Uterus (tissue), 3 donors: ENCODE measurements at regions not wholly inside any gene's neighbourhood (a gene's known extent, or its start where the extent isn't known, plus 50 kb on each side); places are given as distances from the start of the nearest gene placed in this dataset.
"Not testable (repeated sequence)": the region's sequence is repeated elsewhere in the genome, so short reads cannot be mapped to it uniquely, and the experiment has no call there.

ENCODE experiments used
- DNase-seq, 2 donors: peaks; one replicate each; pipeline ENCODE4 v3.0.0-alpha.2; 2019 to 2020
- H3K27ac ChIP-seq, 2 donors: fragments of 200-600 bp; sonication (generic); 1 replicate in 1 of 2; 2 replicates in 1 of 2; pipeline ENCODE4 v1.5.1; 2016 to 2018
- H3K27me3 ChIP-seq, 2 donors: fragments of 200-600 bp; sonication (generic); one replicate each; pipeline ENCODE4 v1.5.1; 2018 to 2019; ENCODE audit warnings: control low read depth in 1 of 2
- H3K36me3 ChIP-seq, 2 donors: fragments of 200-600 bp; sonication (generic); one replicate each; pipeline ENCODE4 v1.5.1; 2019; ENCODE audit warnings: control low read depth in 1 of 2
- H3K4me1 ChIP-seq, 2 donors: fragments of 200-600 bp; sonication (generic); one replicate each; pipeline ENCODE4 v1.5.1; 2018 to 2019; ENCODE audit warnings: control low read depth in 1 of 2
- H3K4me3 ChIP-seq, 2 donors: fragments of 200-600 bp; sonication (generic); 1 replicate in 1 of 2; 2 replicates in 1 of 2; pipeline ENCODE4 v1.5.1; 2018 to 2019; ENCODE audit warnings: mild to moderate bottlenecking in 1 of 2
- H3K9me3 ChIP-seq, 2 donors: fragments of 200-600 bp; sonication (generic); one replicate each; pipeline ENCODE4 v1.5.1; 2019; ENCODE audit warnings: control low read depth in 1 of 2
- POLR2A ChIP-seq, 2 donors: fragments of 450-650 bp; IDR thresholded peaks; one replicate each; pipeline ENCODE4 v1.6.1; 2016; ENCODE audit warnings: antibody characterized with exemption in 2 of 2, mild to moderate bottlenecking in 1 of 2, moderate library complexity in 1 of 2
- intact Hi-C: fragments of 100-400 bp; cut with DNase I; formaldehyde crosslinking; loops from one replicate; pipeline ENCODE4 v1.15.1; 2023; ENCODE audit warnings: low total_unique reads
- TF ChIP-seq, protein P1 (sequence below), 4 experiments: fragments of 200-600 bp in 2 of 4; fragments of 450-650 bp in 2 of 4; sonication (generic) in 2 of 4; IDR thresholded peaks; one replicate each; pipeline ENCODE4 v1.5.1; 2016 to 2019; ENCODE audit warnings: antibody characterized with exemption in 4 of 4, mild to moderate bottlenecking in 2 of 4, moderate library complexity in 1 of 4
- donor health status: DM: yes; HTN: yes; CAD: no.

DNA sequence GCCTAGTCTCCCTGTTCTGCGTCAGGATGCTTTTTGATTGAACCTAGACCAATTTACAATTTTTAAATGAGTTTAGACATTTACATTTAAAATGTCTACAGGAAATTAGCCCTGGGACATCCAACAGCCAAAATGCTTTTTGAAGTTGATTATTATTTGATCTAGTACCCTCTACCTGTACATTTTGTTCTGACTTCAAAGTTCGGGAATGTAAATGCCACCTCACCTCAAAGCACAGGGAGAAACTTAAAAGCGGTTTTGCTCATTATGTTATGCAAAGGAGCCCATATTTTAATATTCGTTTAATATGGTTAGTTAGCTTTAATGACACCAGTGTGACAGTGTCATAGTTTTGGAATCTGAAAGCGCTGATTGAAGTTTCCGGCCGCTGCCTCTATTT is 80.1 kb upstream of the FAM204A start:
- H3K4me3 ChIP-seq, result no peak overlapping the region
- DNase-seq, result no peak
- TF ChIP-seq, protein P1, sequence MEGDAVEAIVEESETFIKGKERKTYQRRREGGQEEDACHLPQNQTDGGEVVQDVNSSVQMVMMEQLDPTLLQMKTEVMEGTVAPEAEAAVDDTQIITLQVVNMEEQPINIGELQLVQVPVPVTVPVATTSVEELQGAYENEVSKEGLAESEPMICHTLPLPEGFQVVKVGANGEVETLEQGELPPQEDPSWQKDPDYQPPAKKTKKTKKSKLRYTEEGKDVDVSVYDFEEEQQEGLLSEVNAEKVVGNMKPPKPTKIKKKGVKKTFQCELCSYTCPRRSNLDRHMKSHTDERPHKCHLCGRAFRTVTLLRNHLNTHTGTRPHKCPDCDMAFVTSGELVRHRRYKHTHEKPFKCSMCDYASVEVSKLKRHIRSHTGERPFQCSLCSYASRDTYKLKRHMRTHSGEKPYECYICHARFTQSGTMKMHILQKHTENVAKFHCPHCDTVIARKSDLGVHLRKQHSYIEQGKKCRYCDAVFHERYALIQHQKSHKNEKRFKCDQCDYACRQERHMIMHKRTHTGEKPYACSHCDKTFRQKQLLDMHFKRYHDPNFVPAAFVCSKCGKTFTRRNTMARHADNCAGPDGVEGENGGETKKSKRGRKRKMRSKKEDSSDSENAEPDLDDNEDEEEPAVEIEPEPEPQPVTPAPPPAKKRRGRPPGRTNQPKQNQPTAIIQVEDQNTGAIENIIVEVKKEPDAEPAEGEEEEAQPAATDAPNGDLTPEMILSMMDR (IDR thresholded peaks at IDR 0.05), result no peak
- TF ChIP-seq POLR2A (IDR thresholded peaks at IDR 0.05), result no peak
- no peak overlapping the region for H3K27ac ChIP-seq
- H3K27me3 ChIP-seq, result no peaks in the 10 kb centered on the region
- H3K4me1 ChIP-seq, result no peaks in the 10 kb centered on the region
- no peaks in the 10 kb centered on the region for H3K9me3 ChIP-seq
- no peaks in the 10 kb centered on the region for H3K36me3 ChIP-seq
- intact Hi-C loops, result no loop called here

DNA sequence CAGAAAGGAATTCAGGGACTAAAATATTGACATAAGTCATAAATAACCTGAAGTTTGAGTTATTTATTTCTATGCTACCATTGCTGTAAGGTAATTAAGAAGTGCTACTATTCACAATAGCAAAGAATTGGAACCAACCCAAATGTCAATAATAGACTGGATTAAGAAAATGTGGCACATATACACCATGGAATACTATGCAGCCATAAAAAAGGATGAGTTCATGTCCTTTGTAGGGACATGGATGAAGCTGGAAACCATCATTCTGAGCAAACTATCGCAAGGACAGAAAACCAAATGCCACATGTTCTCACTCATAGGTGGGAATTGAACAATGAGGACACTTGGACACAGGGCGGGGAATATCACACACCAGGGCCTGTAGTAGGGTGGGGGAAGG is 77.9 kb upstream of the FAM204A start:
- H3K27me3 ChIP-seq, H3K9me3 ChIP-seq, H3K27ac ChIP-seq, intact Hi-C loops, H3K36me3 ChIP-seq, DNase-seq, H3K4me3 ChIP-seq, H3K4me1 ChIP-seq: not testable (repeated sequence)

DNA sequence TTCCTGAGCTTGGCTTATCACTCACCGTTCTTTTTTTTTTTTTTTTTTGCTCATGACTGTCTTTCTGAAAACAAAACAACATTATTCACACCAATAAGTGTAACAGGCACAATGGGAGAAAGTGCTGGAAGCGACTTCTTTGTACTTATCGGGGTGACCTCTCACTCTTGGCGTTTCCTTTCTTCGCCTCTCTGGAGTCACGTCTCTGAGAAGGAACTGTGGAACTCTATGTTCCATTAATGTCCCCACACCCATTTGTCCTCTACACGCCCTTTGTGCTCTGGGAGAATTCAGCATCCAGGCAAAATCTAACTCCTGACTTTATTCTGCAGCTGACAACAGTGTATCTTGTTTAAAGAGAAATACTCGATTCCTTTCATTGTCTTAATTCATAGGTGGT is 70.8 kb upstream of the FAM204A start:
- Histone ChIP-seq H3K4me1 (no peaks in the 10 kb centered on the region), H3K27me3 (no peaks in the 10 kb centered on the region), H3K4me3 (no peak overlapping the region), H3K27ac (no peak overlapping the region), H3K9me3 (no peaks in the 10 kb centered on the region), H3K36me3 (no peaks in the 10 kb centered on the region)
- DNase-seq, result no peak
- intact Hi-C loops, result no loop called here
- no peak for TF ChIP-seq POLR2A (IDR thresholded peaks at IDR 0.05)
- TF ChIP-seq, protein P1 (IDR thresholded peaks at IDR 0.05), result no peak

DNA sequence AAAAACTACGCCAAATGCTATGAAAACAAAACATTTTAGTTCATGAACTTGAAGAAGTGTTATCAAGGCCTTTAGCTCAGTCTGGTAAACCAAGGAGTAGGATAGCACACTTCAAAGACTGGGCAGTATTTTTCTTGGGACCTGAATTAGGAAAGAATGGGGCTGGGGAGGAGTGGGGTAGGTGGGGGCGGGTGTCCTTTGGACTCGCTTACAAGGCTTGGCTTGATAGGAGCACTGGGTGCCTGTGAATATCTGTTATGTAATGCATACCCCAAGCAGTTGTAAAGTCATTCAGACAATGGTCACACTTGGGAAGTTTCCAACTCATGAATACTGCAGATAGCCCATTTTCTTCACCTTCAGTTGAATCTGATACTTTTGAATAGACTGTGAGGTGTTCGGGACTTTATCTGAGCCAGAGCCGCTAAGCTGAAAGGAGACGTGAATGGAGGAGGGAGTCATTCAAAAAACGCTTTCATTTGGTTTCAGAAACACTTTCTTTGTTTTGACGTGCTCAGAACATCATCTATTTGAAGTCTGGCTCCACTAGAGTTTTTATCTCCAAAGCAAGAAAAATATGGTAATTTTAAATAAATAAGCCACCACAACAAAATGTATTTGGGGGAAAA is 70.1 kb upstream of the FAM204A start:
- DNase-seq, result no peak
- H3K4me1 ChIP-seq, result no peaks in the 10 kb centered on the region
- H3K4me3 ChIP-seq, result no peak overlapping the region
- intact Hi-C loops, result no loop called here
- TF ChIP-seq, protein P1 (IDR thresholded peaks at IDR 0.05), result no peak
- TF ChIP-seq POLR2A (IDR thresholded peaks at IDR 0.05), result no peak
- H3K36me3 ChIP-seq, result no peaks in the 10 kb centered on the region
- H3K9me3 ChIP-seq, result no peaks in the 10 kb centered on the region
- H3K27ac ChIP-seq, result no peak overlapping the region
- no peaks in the 10 kb centered on the region for H3K27me3 ChIP-seq

DNA sequence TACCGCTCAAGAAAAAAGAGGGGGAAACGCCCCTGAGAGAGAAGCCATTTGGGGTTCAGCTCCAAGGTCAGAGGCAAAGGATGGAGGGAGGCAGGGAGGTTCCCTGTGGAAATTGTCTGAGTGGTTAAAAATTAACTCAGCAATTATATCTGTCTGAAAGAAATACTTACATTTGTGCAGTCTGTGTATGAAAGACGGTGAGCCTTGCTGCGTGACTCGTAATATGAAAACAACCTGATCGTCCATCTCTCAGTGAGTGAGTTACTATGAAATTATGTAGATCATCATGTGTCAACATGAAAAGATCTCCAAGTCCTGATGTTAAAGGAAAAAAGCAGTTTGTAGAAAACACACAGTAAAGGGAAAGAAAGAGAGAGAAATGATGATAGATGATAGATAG is 67.2 kb upstream of the FAM204A start:
- intact Hi-C loops, result no loop called here
- TF ChIP-seq, protein P1 (IDR thresholded peaks at IDR 0.05), result no peak
- TF ChIP-seq POLR2A (IDR thresholded peaks at IDR 0.05), result no peak

DNA sequence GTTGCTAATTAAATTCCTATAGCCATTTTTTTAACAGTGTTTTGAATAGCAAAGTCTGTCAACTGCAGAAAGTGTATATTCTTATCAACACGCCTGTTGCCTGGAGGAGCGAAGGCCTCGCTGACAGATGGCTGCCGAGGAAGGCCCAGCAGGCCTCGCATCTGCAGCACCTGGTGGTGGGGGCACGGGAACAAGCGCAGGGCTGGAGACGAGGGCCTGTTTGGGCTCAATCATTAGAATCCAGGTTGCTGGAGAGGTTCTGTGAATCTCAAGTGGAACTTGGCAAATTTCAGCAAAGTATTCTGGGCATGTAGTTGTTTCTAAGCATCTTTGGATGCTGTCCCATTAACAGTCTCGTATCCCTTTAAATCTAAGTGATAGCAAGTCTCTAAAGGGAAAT is 66.1 kb upstream of the FAM204A start:
- no peaks in the 10 kb centered on the region for H3K27me3 ChIP-seq
- H3K4me3 ChIP-seq, result no peak overlapping the region
- H3K4me1 ChIP-seq, result no peaks in the 10 kb centered on the region
- no peak overlapping the region for H3K27ac ChIP-seq
- intact Hi-C loops, result no loop called here
- no peaks in the 10 kb centered on the region for H3K9me3 ChIP-seq
- DNase-seq, result no peak
- TF ChIP-seq POLR2A (IDR thresholded peaks at IDR 0.05), result no peak
- TF ChIP-seq, protein P1 (IDR thresholded peaks at IDR 0.05), result no peak
- no peaks in the 10 kb centered on the region for H3K36me3 ChIP-seq

More for the DNA sequence above, 67.2 kb upstream of the FAM204A start:
- Histone ChIP-seq H3K4me3 (no peak overlapping the region), H3K9me3 (no peaks in the 10 kb centered on the region), H3K27ac (no peak overlapping the region), H3K36me3 (no peaks in the 10 kb centered on the region), H3K4me1 (no peaks in the 10 kb centered on the region), H3K27me3 (no peaks in the 10 kb centered on the region)
- DNase-seq, result no peak
